Esophagus muscularis mucosa (tissue), 3 donors: ENCODE measurements at regions not wholly inside any gene's neighbourhood (a gene's known extent, or its start where the extent isn't known, plus 50 kb on each side); places are given as distances from the start of the nearest gene placed in this dataset.

Experiments used
- POLR2A ChIP-seq: fragments of 450-650 bp; IDR thresholded peaks from one replicate; pipeline ENCODE4 v1.6.1; 2017; ENCODE audit warnings: antibody characterized with exemption, moderate library complexity, mild to moderate bottlenecking, low read depth
- POLR2AphosphoS5 ChIP-seq, 2 donors: sonication (generic); formaldehyde crosslinking; IDR thresholded peaks; one replicate each; pipeline ENCODE4 v1.6.1; 2017; ENCODE audit warnings: antibody characterized with exemption in 2 of 2
- TF ChIP-seq, protein P1 (sequence below), 3 experiments: fragments of 200-600 bp in 2 of 3; fragments of 450-650 bp in 1 of 3; sonication (generic) in 2 of 3; IDR thresholded peaks; one replicate each; pipeline ENCODE4 v1.5.1; 2017 to 2019; ENCODE audit warnings: antibody characterized with exemption in 3 of 3, mild to moderate bottlenecking in 2 of 3, moderate library complexity in 1 of 3

DNA sequence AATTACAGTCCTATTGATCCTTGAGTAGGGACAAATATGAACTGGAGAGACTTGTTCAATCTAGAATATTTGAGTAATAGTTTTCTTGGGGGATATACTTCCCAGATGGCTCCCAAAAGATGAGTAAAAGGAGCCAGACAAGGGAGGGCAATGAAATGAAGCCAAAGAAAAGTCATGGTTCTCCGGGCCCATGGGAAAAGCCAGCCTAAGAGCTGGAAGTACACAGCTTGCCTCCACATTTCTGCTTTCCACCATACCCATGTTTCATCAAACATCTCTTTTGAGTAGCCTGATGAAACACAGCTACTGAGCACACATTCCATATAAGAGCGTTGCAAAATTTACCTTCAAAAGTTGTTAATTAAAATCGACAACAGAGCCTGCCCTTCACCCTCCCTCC, 535.0 kb upstream of the FZD8 start:
- TF ChIP-seq POLR2AphosphoS5 (IDR thresholded peaks at IDR 0.05) (no peak), POLR2A (no peak)
- TF ChIP-seq, protein P1, sequence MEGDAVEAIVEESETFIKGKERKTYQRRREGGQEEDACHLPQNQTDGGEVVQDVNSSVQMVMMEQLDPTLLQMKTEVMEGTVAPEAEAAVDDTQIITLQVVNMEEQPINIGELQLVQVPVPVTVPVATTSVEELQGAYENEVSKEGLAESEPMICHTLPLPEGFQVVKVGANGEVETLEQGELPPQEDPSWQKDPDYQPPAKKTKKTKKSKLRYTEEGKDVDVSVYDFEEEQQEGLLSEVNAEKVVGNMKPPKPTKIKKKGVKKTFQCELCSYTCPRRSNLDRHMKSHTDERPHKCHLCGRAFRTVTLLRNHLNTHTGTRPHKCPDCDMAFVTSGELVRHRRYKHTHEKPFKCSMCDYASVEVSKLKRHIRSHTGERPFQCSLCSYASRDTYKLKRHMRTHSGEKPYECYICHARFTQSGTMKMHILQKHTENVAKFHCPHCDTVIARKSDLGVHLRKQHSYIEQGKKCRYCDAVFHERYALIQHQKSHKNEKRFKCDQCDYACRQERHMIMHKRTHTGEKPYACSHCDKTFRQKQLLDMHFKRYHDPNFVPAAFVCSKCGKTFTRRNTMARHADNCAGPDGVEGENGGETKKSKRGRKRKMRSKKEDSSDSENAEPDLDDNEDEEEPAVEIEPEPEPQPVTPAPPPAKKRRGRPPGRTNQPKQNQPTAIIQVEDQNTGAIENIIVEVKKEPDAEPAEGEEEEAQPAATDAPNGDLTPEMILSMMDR (IDR thresholded peaks at IDR 0.05), result no peak
